ENCODE measurements at regions not wholly inside any gene's neighbourhood (a gene's known extent, or its start where the extent isn't known, plus 50 kb on each side); places are given as distances from the start of the nearest gene placed in this dataset.

- H3K27me3 ChIP-seq (ENCODE audit: control insufficient read depth, insufficient read depth, low read length) = no peaks in the 10 kb centered on the region
- no peak for TF ChIP-seq CTCF (IDR thresholded peaks at IDR 0.05; ENCODE audit: borderline replicate concordance, extremely low read depth, insufficient read depth)
- no peaks in the 10 kb centered on the region for H3K36me3 ChIP-seq (ENCODE audit: control insufficient read depth in 2 of 3, insufficient read depth in 3 of 3, low read length in 3 of 3)
- intact Hi-C loops (cut with DNase I) = no loop called here
- no peak overlapping the region for H3K9ac ChIP-seq (ENCODE audit: low read length in 3 of 3)
- H3K4me1 ChIP-seq (ENCODE audit: control insufficient read depth in 2 of 3, insufficient read depth in 2 of 3, low read depth in 1 of 3, low read length in 3 of 3) = peaks cover 0 to 2% (median 0%) of the 10 kb centered on the region in 3 donors
- no peak overlapping the region for H3K4me3 ChIP-seq (ENCODE audit: low read length in 3 of 3)
- DNase-seq (no peak), FAIRE-seq (no peak)
- H3K9me3 ChIP-seq (ENCODE audit: control insufficient read depth in 2 of 3, insufficient read depth in 1 of 3, low read length in 3 of 3) = no peaks in the 10 kb centered on the region
- no peak overlapping the region for H3K27ac ChIP-seq (ENCODE audit: low read depth in 2 of 2, low read length in 2 of 2)
Observed at GRCh38 chr1:5596651-5597050, 395.6 kb downstream of the NPHP4 start.

GRCh38 chr1:5595531-5596170, 396.6 kb downstream of the NPHP4 start:
- DNase-seq (no peak), FAIRE-seq (no peak)
- Histone ChIP-seq H3K36me3 (ENCODE audit: control insufficient read depth in 2 of 3, insufficient read depth in 3 of 3, low read length in 3 of 3) (no peaks in the 10 kb centered on the region), H3K4me3 (ENCODE audit: low read length in 3 of 3) (no peak overlapping the region), H3K9ac (ENCODE audit: low read length in 3 of 3) (no peak overlapping the region), H3K4me1 (ENCODE audit: control insufficient read depth in 2 of 3, insufficient read depth in 2 of 3, low read depth in 1 of 3, low read length in 3 of 3) (peaks cover 0 to 2% (median 0%) of the 10 kb centered on the region in 3 donors), H3K27me3 (ENCODE audit: control insufficient read depth, insufficient read depth, low read length) (no peaks in the 10 kb centered on the region), H3K9me3 (ENCODE audit: control insufficient read depth in 2 of 3, insufficient read depth in 1 of 3, low read length in 3 of 3) (peaks cover 0 to 6% (median 0%) of the 10 kb centered on the region in 3 donors), H3K27ac (ENCODE audit: low read depth in 2 of 2, low read length in 2 of 2) (no peak overlapping the region)
- intact Hi-C loops (cut with DNase I) = no loop called here
- TF ChIP-seq CTCF (IDR thresholded peaks at IDR 0.05; ENCODE audit: borderline replicate concordance, extremely low read depth, insufficient read depth) = no peak

DNA sequence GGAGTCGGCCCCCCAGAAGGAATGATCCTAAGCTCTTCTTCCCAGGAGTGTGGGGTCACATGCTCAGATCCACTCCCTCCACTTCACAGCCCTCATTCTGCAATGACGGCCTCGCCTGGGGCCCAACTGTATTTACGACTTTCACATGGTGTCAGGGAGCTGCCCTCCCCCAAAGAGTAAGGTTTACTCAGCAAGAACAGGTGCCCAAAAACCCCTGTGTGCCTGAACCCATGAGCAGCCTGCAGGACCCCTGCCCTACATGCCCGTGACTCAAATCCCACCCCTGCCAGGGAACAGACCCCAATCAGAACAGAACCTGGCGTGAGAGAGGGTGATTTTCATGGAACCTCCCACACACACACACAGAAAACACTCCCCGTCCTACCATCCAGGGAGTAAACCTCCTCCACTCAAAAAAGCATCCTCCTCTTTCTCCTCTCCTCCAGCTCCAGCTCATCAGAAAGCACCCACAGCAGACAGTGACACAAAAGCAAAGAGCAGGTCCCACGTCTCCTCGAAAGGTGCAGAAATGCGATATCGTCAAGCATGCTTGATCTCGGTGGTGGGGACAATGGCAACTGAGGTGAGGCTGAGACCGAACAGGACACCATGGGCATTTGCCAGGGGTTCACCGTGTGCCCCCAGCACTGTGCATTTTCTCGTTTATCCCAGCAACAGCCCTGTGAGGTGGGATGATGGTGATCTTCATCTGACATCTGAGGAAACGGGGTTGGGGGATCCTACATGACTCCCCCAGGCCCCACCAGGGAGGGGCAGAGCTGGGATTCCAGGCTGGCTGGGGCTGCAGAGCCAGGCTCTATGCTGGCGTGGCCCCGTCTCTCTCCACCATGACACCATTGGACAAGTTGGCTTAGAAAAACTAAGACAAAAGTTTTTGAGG, 397.9 kb downstream of the NPHP4 start:
- Histone ChIP-seq H3K36me3 (ENCODE audit: control insufficient read depth in 2 of 3, insufficient read depth in 3 of 3, low read length in 3 of 3) (no peaks in the 10 kb centered on the region), H3K4me3 (ENCODE audit: low read length in 3 of 3) (no peak overlapping the region), H3K9ac (ENCODE audit: low read length in 3 of 3) (no peak overlapping the region), H3K27ac (ENCODE audit: low read depth in 2 of 2, low read length in 2 of 2) (no peak overlapping the region), H3K9me3 (ENCODE audit: control insufficient read depth in 2 of 3, insufficient read depth in 1 of 3, low read length in 3 of 3) (peaks cover 0 to 7% (median 0%) of the 10 kb centered on the region in 3 donors), H3K27me3 (ENCODE audit: control insufficient read depth, insufficient read depth, low read length) (no peaks in the 10 kb centered on the region), H3K4me1 (ENCODE audit: control insufficient read depth in 2 of 3, insufficient read depth in 2 of 3, low read depth in 1 of 3, low read length in 3 of 3) (peaks cover 0 to 2% (median 0%) of the 10 kb centered on the region in 3 donors)
- DNase-seq = peak in 2 of 5 donors; percentile 19 to 21
- FAIRE-seq = no peak
- no peak for TF ChIP-seq CTCF (IDR thresholded peaks at IDR 0.05; ENCODE audit: borderline replicate concordance, extremely low read depth, insufficient read depth)
- intact Hi-C loops (cut with DNase I) = no loop called here
